IMR-90 (cell line): ENCODE measurements at regions not wholly inside any gene's neighbourhood (a gene's known extent, or its start where the extent isn't known, plus 50 kb on each side); places are given as distances from the start of the nearest gene placed in this dataset.
"Not testable (repeated sequence)": the region's sequence is repeated elsewhere in the genome, so short reads cannot be mapped to it uniquely, and the experiment has no call there.

Experiments used
- ATAC-seq: fragments of 200-7000 bp; cut with Tn5 transposase; 2 replicates; pipeline ENCODE4 v1.9.1; 2020; ENCODE audit warnings: low read depth, mild to moderate bottlenecking, moderate library complexity
- BruUV-seq: library from RNA; stranded (reverse); fragments of 400-500 nt; replicated peaks from 2 replicates; lab custom pipeline; 2021; lab: Mats Ljungman, UMichigan
- CTCF ChIA-PET: fragments of 300-600 bp; formaldehyde crosslinking; extraction: SDS; loops from one replicate; lab custom pipeline; 2021; ENCODE audit warnings: antibody characterized with exemption; lab: Yijun Ruan, JAX
- POLR2A ChIA-PET: fragments of 300-600 bp; sonication (Branson Sonifier 250); formaldehyde crosslinking; loops from one replicate; lab custom pipeline; 2022; ENCODE audit warnings: antibody characterized with exemption; ENCODE audit not compliant: unreplicated experiment; lab: Charles Lee
- DNase-seq: peaks from one replicate; pipeline ENCODE4 v3.0.0; 2013
- H2AFZ ChIP-seq: replicated peaks from 2 replicates; pipeline ENCODE3; 2013; ENCODE audit warnings: low read length, mild to moderate bottlenecking; ENCODE audit not compliant: poor library complexity
- H2AK5ac ChIP-seq: 2 replicates; pipeline ENCODE4 v1.6.1; 2013; ENCODE audit warnings: low read depth, low read length, inconsistent platforms
- H2AK9ac ChIP-seq: replicated peaks from 2 replicates; pipeline ENCODE3; 2013; ENCODE audit warnings: mild to moderate bottlenecking, low read depth, low read length, moderate library complexity; ENCODE audit not compliant: poor library complexity
- H2BK120ac ChIP-seq: 2 replicates; pipeline ENCODE4 v1.6.1; 2013; ENCODE audit warnings: low read depth, low read length, inconsistent platforms
- H2BK15ac ChIP-seq: 3 replicates; pipeline ENCODE4 v1.6.1; 2013; ENCODE audit warnings: low read depth, low read length, inconsistent platforms
- H2BK20ac ChIP-seq: 2 replicates; pipeline ENCODE4 v1.6.1; 2013; ENCODE audit warnings: low read depth, mild to moderate bottlenecking, inconsistent platforms, low read length, moderate library complexity
- H2BK5ac ChIP-seq: 2 replicates; pipeline ENCODE4 v1.6.1; 2013; ENCODE audit warnings: mild to moderate bottlenecking, low read depth, low read length, inconsistent platforms; ENCODE audit not compliant: poor library complexity, severe bottlenecking
- H3K14ac ChIP-seq: replicated peaks from 2 replicates; pipeline ENCODE4 v1.6.1; 2013; ENCODE audit warnings: low read depth, low read length, inconsistent platforms
- H3K18ac ChIP-seq: 2 replicates; pipeline ENCODE4 v1.6.1; 2013; ENCODE audit warnings: low read depth, low read length, control low read depth
- H3K23ac ChIP-seq: 2 replicates; pipeline ENCODE4 v1.6.1; 2013; ENCODE audit warnings: low read depth, low read length, inconsistent platforms
- H3K27ac ChIP-seq: 2 replicates; pipeline ENCODE4 v1.5.1; 2013; ENCODE audit warnings: mild to moderate bottlenecking, control low read depth, low read length; ENCODE audit not compliant: insufficient read depth
- H3K27me3 ChIP-seq: 2 replicates; pipeline ENCODE4 v1.6.1; 2013; ENCODE audit warnings: low read length; ENCODE audit not compliant: control insufficient read depth, insufficient read depth
- H3K36me3 ChIP-seq: 2 replicates; pipeline ENCODE4 v1.6.1; 2013; ENCODE audit warnings: low read length, mixed read lengths; ENCODE audit not compliant: control insufficient read depth, insufficient read depth
- H3K4ac ChIP-seq: 2 replicates; pipeline ENCODE4 v1.6.1; 2013; ENCODE audit warnings: low read depth, low read length, inconsistent platforms
- H3K4me1 ChIP-seq: 2 replicates; pipeline ENCODE4 v1.6.1; 2013; ENCODE audit warnings: low read length, mixed read lengths; ENCODE audit not compliant: control insufficient read depth, insufficient read depth
- H3K4me2 ChIP-seq: 2 replicates; pipeline ENCODE4 v1.6.1; 2013; ENCODE audit warnings: low read depth, mild to moderate bottlenecking, control low read depth, low read length, moderate library complexity
- H3K4me3 ChIP-seq: 2 replicates; pipeline ENCODE4 v1.5.1; 2013; ENCODE audit warnings: low read depth, mild to moderate bottlenecking, control low read depth, low read length, moderate library complexity; ENCODE audit not compliant: insufficient read depth
- H3K56ac ChIP-seq: 2 replicates; pipeline ENCODE4 v1.6.1; 2013; ENCODE audit warnings: low read length, inconsistent platforms; ENCODE audit not compliant: insufficient read depth; ENCODE audit errors: extremely low read depth
- H3K79me1 ChIP-seq, 2 experiments: 2 replicates each; pipeline ENCODE4 v1.6.1; 2013; ENCODE audit warnings: low read length in 2 of 2, inconsistent platforms in 1 of 2, low read depth in 1 of 2
- H3K9ac ChIP-seq: 2 replicates; pipeline ENCODE4 v1.6.1; 2013; ENCODE audit warnings: low read depth, low read length, control low read depth
- H3K9me1 ChIP-seq: 2 replicates; pipeline ENCODE4 v1.6.1; 2013; ENCODE audit warnings: low read length, inconsistent platforms; ENCODE audit not compliant: insufficient read depth
- H3K9me3 ChIP-seq: 2 replicates; pipeline ENCODE4 v1.6.1; 2013; ENCODE audit warnings: low read length; ENCODE audit not compliant: control insufficient read depth, insufficient read depth
- H4K20me1 ChIP-seq: 2 replicates; pipeline ENCODE4 v1.6.1; 2013; ENCODE audit warnings: low read length, inconsistent platforms; ENCODE audit not compliant: insufficient read depth
- H4K5ac ChIP-seq: 2 replicates; pipeline ENCODE4 v1.6.1; 2013; ENCODE audit warnings: mild to moderate bottlenecking, low read depth, low read length, control low read depth
- H4K8ac ChIP-seq, 2 experiments: 2 replicates each; pipeline ENCODE4 v1.6.1; 2013; ENCODE audit warnings: low read depth in 2 of 2, low read length in 2 of 2, control low read depth in 1 of 2, inconsistent platforms in 1 of 2
- H4K91ac ChIP-seq: 2 replicates; pipeline ENCODE4 v1.6.1; 2013; ENCODE audit warnings: low read depth, low read length, inconsistent platforms; ENCODE audit not compliant: insufficient read depth
- CEBPB ChIP-seq: IDR thresholded peaks from 2 replicates; pipeline ENCODE4 v1.6.1; 2012; ENCODE audit warnings: low read depth, low read length, improper control_type of control experiment
- WGBS, 2 experiments: methylation state at CpG; one replicate each; pipeline versions ENCODE4 v1.1.5 to v1.1.7; 2013; ENCODE audit warnings: missing lambda C conversion rate in 2 of 2; ENCODE audit not compliant: insufficient read length in 1 of 2; ENCODE audit errors: extremely low coverage in 2 of 2; 5-methylcytosine and 5-hydroxymethylcytosine counted together
- dilution Hi-C: fragments of 300-500 bp; cut with HindIII; formaldehyde crosslinking; loops from one replicate; pipeline ENCODE4 v1.14.3; 2018; ENCODE audit warnings: low sequenced_read_pairs; ENCODE audit not compliant: unreplicated experiment
- in situ Hi-C: fragments of 300-500 bp; cut with MboI; formaldehyde crosslinking; loops from 3 replicates; pipeline ENCODE4 v1.14.3; 2019; ENCODE audit warnings: low sequenced_read_pairs, inconsistent platforms, mixed read lengths
- intact Hi-C: fragments of 100-400 bp; cut with micrococcal nuclease; formaldehyde crosslinking; loops from 2 replicates; pipeline ENCODE4 v1.10.0; 2022

DNA sequence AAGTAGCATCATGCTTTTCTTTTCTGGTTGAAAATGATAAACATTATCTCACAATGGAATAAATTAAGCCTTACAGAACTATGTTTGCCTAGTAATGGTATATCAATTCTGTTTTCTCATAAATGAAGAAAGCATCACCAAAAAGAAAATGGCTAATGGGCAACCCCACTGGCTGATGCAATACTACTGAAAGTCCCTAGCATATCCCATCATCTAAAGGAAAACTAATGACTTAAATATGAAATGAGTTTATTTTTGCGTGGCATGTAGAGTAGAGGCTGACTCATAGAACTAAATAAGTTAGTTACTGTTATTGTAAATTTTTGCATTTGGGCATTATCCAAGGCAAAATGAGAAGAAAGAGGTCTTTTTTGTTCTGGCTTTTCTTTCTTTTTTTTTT, 1156.3 kb upstream of the SEL1L start:
- no peak overlapping the region for H2BK5ac ChIP-seq
- intact Hi-C loops, result no loop called here
- no peak overlapping the region for H3K9ac ChIP-seq
- no peak overlapping the region for H2BK120ac ChIP-seq
- H3K4me2 ChIP-seq, result no peak overlapping the region
- H2AFZ ChIP-seq, result no peak overlapping the region
- no peak overlapping the region for H2AK9ac ChIP-seq
- CTCF ChIA-PET, result no interaction called here
- H3K4me1 ChIP-seq, result no peaks in the 10 kb centered on the region
- POLR2A ChIA-PET, result no interaction called here
- no peak overlapping the region for H3K4ac ChIP-seq
- no peak overlapping the region for H3K23ac ChIP-seq
- no peak overlapping the region for H3K14ac ChIP-seq
- H4K5ac ChIP-seq, result no peak overlapping the region
- dilution Hi-C loops, result no loop called here
- no peak overlapping the region for H4K91ac ChIP-seq
- no peaks in the 10 kb centered on the region for H4K20me1 ChIP-seq
- no peak overlapping the region for H2BK15ac ChIP-seq
- no peaks in the 10 kb centered on the region for H3K79me1 ChIP-seq
- no peak overlapping the region for H4K8ac ChIP-seq
- DNase-seq (peak; percentile 9), ATAC-seq (no peak)
- no TSS peak for BruUV-seq
- H3K56ac ChIP-seq, result no peak overlapping the region
- H3K9me1 ChIP-seq, result no peaks in the 10 kb centered on the region
- H3K18ac ChIP-seq, result no peak overlapping the region
- no peaks in the 10 kb centered on the region for H3K27me3 ChIP-seq
- in situ Hi-C loops, result no loop called here
- no peak overlapping the region for H2AK5ac ChIP-seq
- H3K9me3 ChIP-seq, result peaks cover 3% of the 10 kb centered on the region; the same call in 1 of the 2 replicates
- H3K36me3 ChIP-seq, result no peaks in the 10 kb centered on the region
- no CpG with 5 or more reads among the region's 1 CpG for WGBS, 2 experiments
- no peak for TF ChIP-seq CEBPB
- no peak overlapping the region for H3K4me3 ChIP-seq
- H3K27ac ChIP-seq, result no peak overlapping the region
- H2BK20ac ChIP-seq, result no peak overlapping the region

DNA sequence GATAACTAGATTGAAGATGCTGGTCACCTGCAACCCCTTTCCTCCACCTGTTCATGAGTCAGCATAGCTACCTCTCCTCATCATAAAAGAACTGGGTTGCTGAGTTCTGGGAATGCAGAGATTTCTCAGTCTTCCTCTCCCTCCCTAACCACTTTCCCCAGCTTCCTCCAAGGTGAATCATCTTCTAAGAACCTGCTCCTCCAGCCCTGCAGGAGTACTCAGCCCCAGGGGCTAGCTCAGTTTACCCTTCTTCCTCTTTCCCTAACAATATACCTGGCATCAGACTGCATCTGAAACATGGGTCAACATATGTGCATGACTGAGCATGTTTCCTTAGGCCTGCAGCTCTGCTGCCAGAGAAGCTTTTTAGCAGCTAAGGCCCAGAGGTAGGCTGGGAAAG, 1157.5 kb upstream of the SEL1L start:
- dilution Hi-C loops, H2BK15ac ChIP-seq, ATAC-seq, H3K4me1 ChIP-seq, H2AFZ ChIP-seq, H3K14ac ChIP-seq, H3K4me3 ChIP-seq, H3K27me3 ChIP-seq, in situ Hi-C loops, H3K4me2 ChIP-seq, POLR2A ChIA-PET, H2AK5ac ChIP-seq, H4K8ac ChIP-seq, H3K4ac ChIP-seq, DNase-seq, H3K27ac ChIP-seq, H4K5ac ChIP-seq, H3K23ac ChIP-seq, H4K91ac ChIP-seq, H3K36me3 ChIP-seq, H2BK120ac ChIP-seq, H3K79me1 ChIP-seq, H2AK9ac ChIP-seq, intact Hi-C loops, H3K56ac ChIP-seq, H2BK5ac ChIP-seq, H4K20me1 ChIP-seq, BruUV-seq, H3K18ac ChIP-seq, H3K9ac ChIP-seq, H2BK20ac ChIP-seq, H3K9me3 ChIP-seq, H3K9me1 ChIP-seq: not testable (repeated sequence)
- CTCF ChIA-PET, result interaction anchor here (0.6 kb wide), 1 partner anchor 244 kb away, joined by 4 read pairs; no protein-coding TSS in a partner anchor
